ENCODE measurements at regions not wholly inside any gene's neighbourhood (a gene's known extent, or its start where the extent isn't known, plus 50 kb on each side); places are given as distances from the start of the nearest gene placed in this dataset.

- DNase-seq: no peak
Measured at GRCh38 chrX:7216981-7217587, 69.1 kb upstream of the PUDP start.

- no peak for DNase-seq
Measured at GRCh38 chrX:7215842-7216241, 67.9 kb upstream of the PUDP start.

GRCh38 chrX:7214251-7214650 lies 66.3 kb upstream of the PUDP start:
- DNase-seq: no peak

- DNase-seq: no peak
Measured at GRCh38 chrX:7205037-7205577, 57.2 kb upstream of the PUDP start.

DNA sequence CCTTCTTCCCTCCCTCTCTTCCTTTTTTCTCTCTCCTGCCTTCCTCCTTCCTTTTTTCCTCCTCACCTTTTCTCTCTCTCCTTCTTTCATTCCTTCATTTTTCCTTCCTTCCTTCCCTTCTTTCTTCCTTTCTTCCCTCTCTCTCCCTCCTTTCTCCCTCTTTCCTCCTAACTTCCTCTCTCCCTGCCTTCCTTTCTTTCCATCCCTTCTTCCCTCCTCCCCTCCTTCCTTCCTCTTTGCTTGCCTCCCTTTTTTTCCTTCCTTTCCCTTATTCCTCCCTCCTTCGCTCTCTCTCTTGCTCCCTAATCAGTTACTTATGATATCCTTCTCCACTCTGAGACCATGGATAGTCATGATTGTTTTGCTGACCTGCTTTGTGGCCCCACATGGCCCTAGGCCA lies 56.7 kb upstream of the PUDP start:
- no peak for DNase-seq

- DNase-seq: no peak
Measured at GRCh38 chrX:7202206-7202605, 54.3 kb upstream of the PUDP start.

DNA sequence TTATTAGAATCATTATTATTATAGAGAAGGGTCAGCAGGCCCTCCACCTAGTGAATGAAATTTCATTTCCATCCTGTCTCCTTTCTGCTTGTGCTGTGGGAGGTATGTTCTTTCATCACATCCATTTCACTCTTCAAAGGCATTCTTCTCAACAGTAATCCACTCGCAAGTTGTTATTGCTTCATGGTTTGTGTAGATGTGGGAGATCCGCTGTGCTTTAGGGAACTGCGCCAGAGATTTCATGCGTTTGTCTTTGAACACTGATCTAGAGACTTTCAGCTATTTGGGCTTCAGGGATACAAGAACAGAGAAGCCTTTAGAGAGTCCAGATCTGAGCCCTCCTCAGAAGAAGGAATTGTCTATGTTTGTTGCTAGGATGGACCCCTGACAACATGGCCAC lies 53.5 kb upstream of the PUDP start:
- no peak for DNase-seq

- DNase-seq: no peak
Measured at GRCh38 chrX:7198499-7198898, 50.5 kb upstream of the PUDP start.
